RWPE2 (cell line): ENCODE measurements at regions not wholly inside any gene's neighbourhood (a gene's known extent, or its start where the extent isn't known, plus 50 kb on each side); places are given as distances from the start of the nearest gene placed in this dataset.

Source experiments
- ATAC-seq: fragments of 200-7000 bp; cut with Tn5 transposase; 3 replicates; pipeline ENCODE4 v1.9.1; 2021; ENCODE audit warnings: low read depth
- DNase-seq: peaks from one replicate; pipeline ENCODE4 v3.0.0-alpha.2; 2020; ENCODE audit warnings: low spot score
- H3K27ac ChIP-seq: fragments of 450-650 bp; 2 replicates; pipeline ENCODE4 v1.5.1; 2017; ENCODE audit warnings: mild to moderate bottlenecking; ENCODE audit not compliant: poor library complexity, severe bottlenecking
- H3K27me3 ChIP-seq: fragments of 250-450 bp; sonication (Bioruptor Pico); 2 replicates; pipeline ENCODE4 v1.5.1; 2021; ENCODE audit warnings: mild to moderate bottlenecking, moderate library complexity; ENCODE audit not compliant: insufficient read depth, poor library complexity, severe bottlenecking
- H3K36me3 ChIP-seq: fragments of 250-450 bp; sonication (Bioruptor Pico); 2 replicates; pipeline ENCODE4 v1.5.1; 2020; ENCODE audit warnings: low read depth, mild to moderate bottlenecking, moderate library complexity
- H3K4me1 ChIP-seq: fragments of 250-450 bp; sonication (Bioruptor Pico); 2 replicates; pipeline ENCODE4 v1.5.1; 2021; ENCODE audit warnings: mild to moderate bottlenecking, moderate library complexity; ENCODE audit not compliant: insufficient read depth, poor library complexity, severe bottlenecking
- H3K4me3 ChIP-seq: fragments of 250-450 bp; sonication (Bioruptor Pico); 2 replicates; pipeline ENCODE4 v1.5.1; 2021; ENCODE audit warnings: mild to moderate bottlenecking, moderate library complexity; ENCODE audit not compliant: severe bottlenecking
- H3K9me3 ChIP-seq: fragments of 250-450 bp; sonication (Bioruptor Pico); 2 replicates; pipeline ENCODE4 v1.5.1; 2021; ENCODE audit warnings: mild to moderate bottlenecking, moderate library complexity; ENCODE audit not compliant: severe bottlenecking
- CTCF ChIP-seq: fragments of 450-650 bp; IDR thresholded peaks from one replicate; pipeline ENCODE4 v1.5.1; 2017; ENCODE audit warnings: mild to moderate bottlenecking, moderate library complexity; ENCODE audit not compliant: poor library complexity, severe bottlenecking

- H3K36me3 ChIP-seq, result no peaks in the 10 kb centered on the region
- no peaks in the 10 kb centered on the region for H3K4me1 ChIP-seq
- no peaks in the 10 kb centered on the region for H3K9me3 ChIP-seq
- H3K27me3 ChIP-seq, result no peaks in the 10 kb centered on the region
- H3K4me3 ChIP-seq, result no peak overlapping the region
- H3K27ac ChIP-seq, result no peak overlapping the region
- TF ChIP-seq CTCF, result no peak
- ATAC-seq (no peak), DNase-seq (no peak)
Measured at GRCh38 chr6:103396768-103397167, 1463.0 kb downstream of the HACE1 start.

- TF ChIP-seq CTCF, result no peak
Measured at GRCh38 chr6:103379272-103379671, 1480.4 kb downstream of the HACE1 start.

GRCh38 chr6:103367212-103367611, 1492.5 kb downstream of the HACE1 start:
- DNase-seq (no peak), ATAC-seq (no peak)
- no peaks in the 10 kb centered on the region for H3K9me3 ChIP-seq
- no peaks in the 10 kb centered on the region for H3K36me3 ChIP-seq
- H3K4me1 ChIP-seq, result no peaks in the 10 kb centered on the region
- no peaks in the 10 kb centered on the region for H3K27me3 ChIP-seq
- H3K4me3 ChIP-seq, result no peak overlapping the region
- H3K27ac ChIP-seq, result no peak overlapping the region
- TF ChIP-seq CTCF, result no peak

More at GRCh38 chr6:103379272-103379671, 1480.4 kb downstream of the HACE1 start:
- Histone ChIP-seq H3K27me3 (no peaks in the 10 kb centered on the region), H3K4me1 (no peaks in the 10 kb centered on the region), H3K27ac (no peak overlapping the region), H3K9me3 (no peaks in the 10 kb centered on the region), H3K4me3 (no peak overlapping the region), H3K36me3 (no peaks in the 10 kb centered on the region)
- DNase-seq (no peak), ATAC-seq (no peak)

GRCh38 chr6:103356531-103356930, 1503.2 kb downstream of the HACE1 start:
- no peak overlapping the region for H3K27ac ChIP-seq
- TF ChIP-seq CTCF, result no peak
- DNase-seq (no peak), ATAC-seq (no peak)
- H3K27me3 ChIP-seq, result no peaks in the 10 kb centered on the region
- H3K4me3 ChIP-seq, result no peak overlapping the region
- H3K36me3 ChIP-seq, result no peaks in the 10 kb centered on the region
- H3K4me1 ChIP-seq, result no peaks in the 10 kb centered on the region
- H3K9me3 ChIP-seq, result no peaks in the 10 kb centered on the region

GRCh38 chr6:103344554-103345163, 1515.1 kb downstream of the HACE1 start:
- ATAC-seq (no peak), DNase-seq (no peak)
- TF ChIP-seq CTCF, result no peak
- H3K9me3 ChIP-seq, result no peaks in the 10 kb centered on the region
- H3K36me3 ChIP-seq, result no peaks in the 10 kb centered on the region
- no peaks in the 10 kb centered on the region for H3K4me1 ChIP-seq
- peaks cover 22% of the 10 kb centered on the region for H3K27me3 ChIP-seq
- no peak overlapping the region for H3K4me3 ChIP-seq
- H3K27ac ChIP-seq, result no peak overlapping the region
